Epithelial cell of esophagus (primary cell): ENCODE measurements at regions not wholly inside any gene's neighbourhood (a gene's known extent, or its start where the extent isn't known, plus 50 kb on each side); places are given as distances from the start of the nearest gene placed in this dataset.
A peak's percentile ranks its signal among the peaks of the same experiment; 100 is the strongest.
"Not testable (repeated sequence)": the region's sequence is repeated elsewhere in the genome, so short reads cannot be mapped to it uniquely, and the experiment has no call there.

Source experiments
- DNase-seq: peaks from one replicate; pipeline ENCODE4 v3.0.0; 2010; ENCODE audit warnings: low read depth
- H3K4me3 ChIP-seq: 2 replicates; pipeline ENCODE4 v1.5.1; 2011; ENCODE audit warnings: mild to moderate bottlenecking, low read length, control low read depth
- TF ChIP-seq, protein P1 (sequence below): IDR thresholded peaks from 2 replicates; pipeline ENCODE4 v1.5.1; 2011; ENCODE audit warnings: low read depth, mild to moderate bottlenecking, low read length, control low read depth, inconsistent platforms; ENCODE audit not compliant: insufficient read depth; ENCODE audit errors: missing control alignments

DNA sequence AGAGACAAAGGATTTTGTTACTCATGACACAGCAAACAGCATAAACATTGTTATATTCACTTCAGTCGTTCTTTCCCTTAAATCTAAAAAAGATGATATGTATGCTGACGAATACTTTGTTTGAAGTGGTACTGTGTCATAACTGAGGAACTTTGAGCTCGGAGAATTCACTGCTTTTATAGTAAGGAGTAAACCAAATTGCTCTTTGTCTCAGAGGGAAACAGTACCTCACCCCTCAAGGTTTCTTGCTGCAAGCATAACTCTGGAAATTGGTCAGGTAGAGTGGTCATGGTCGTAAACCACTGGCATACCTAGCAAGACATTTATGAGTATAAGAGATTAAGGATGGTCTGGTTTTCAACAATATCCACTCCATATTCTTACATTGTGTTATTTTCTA lies 160.2 kb upstream of the OR4E1 start:
- TF ChIP-seq, protein P1, sequence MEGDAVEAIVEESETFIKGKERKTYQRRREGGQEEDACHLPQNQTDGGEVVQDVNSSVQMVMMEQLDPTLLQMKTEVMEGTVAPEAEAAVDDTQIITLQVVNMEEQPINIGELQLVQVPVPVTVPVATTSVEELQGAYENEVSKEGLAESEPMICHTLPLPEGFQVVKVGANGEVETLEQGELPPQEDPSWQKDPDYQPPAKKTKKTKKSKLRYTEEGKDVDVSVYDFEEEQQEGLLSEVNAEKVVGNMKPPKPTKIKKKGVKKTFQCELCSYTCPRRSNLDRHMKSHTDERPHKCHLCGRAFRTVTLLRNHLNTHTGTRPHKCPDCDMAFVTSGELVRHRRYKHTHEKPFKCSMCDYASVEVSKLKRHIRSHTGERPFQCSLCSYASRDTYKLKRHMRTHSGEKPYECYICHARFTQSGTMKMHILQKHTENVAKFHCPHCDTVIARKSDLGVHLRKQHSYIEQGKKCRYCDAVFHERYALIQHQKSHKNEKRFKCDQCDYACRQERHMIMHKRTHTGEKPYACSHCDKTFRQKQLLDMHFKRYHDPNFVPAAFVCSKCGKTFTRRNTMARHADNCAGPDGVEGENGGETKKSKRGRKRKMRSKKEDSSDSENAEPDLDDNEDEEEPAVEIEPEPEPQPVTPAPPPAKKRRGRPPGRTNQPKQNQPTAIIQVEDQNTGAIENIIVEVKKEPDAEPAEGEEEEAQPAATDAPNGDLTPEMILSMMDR, result no peak
- DNase-seq, result no peak
- H3K4me3 ChIP-seq, result no peak overlapping the region

DNA sequence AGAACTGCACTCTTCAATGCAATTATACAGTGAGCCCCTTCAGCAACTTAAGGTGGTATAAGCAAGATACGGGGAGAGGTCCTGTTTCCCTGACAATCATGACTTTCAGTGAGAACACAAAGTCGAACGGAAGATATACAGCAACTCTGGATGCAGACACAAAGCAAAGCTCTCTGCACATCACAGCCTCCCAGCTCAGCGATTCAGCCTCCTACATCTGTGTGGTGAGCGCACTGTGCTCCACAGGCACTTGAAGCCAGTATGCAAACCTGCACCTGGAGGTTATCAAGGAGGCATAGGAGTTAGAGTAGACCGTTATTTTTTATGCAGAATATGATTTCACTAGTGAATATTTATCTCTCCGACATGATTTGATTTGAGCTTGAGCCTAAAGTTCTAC lies 152.2 kb upstream of the OR4E1 start:
- no peak overlapping the region for H3K4me3 ChIP-seq
- no peak for DNase-seq
- TF ChIP-seq, protein P1, result no peak

DNA sequence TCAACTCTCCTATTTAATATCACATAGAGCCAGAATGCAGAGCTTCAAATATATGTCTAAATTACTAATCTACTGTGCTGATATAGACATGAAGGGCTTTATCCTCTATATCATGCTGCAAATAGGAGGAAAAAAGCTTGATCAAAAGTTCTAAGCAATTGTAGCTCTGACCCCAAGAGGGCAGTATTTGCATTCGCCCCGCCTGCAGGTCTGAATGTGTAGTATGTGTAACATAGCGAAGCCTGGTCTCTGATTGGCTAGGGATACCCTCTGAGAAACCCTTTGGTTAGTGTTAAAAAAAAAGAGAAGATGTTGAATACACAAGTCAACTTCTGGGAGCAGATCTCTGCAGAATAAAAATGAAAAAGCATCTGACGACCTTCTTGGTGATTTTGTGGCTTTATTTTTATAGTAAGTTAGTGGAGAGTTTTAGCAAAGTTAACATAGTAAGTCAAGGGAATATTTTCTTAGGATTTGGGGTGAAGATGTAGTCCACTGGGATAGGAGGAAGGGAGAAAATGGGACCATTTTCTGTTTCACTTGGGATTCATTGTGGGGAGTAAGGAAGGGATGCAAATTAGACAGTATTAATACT lies 151.6 kb upstream of the OR4E1 start:
- no peak overlapping the region for H3K4me3 ChIP-seq
- TF ChIP-seq, protein P1, result peak; percentile 61
- peak; percentile 55 for DNase-seq

DNA sequence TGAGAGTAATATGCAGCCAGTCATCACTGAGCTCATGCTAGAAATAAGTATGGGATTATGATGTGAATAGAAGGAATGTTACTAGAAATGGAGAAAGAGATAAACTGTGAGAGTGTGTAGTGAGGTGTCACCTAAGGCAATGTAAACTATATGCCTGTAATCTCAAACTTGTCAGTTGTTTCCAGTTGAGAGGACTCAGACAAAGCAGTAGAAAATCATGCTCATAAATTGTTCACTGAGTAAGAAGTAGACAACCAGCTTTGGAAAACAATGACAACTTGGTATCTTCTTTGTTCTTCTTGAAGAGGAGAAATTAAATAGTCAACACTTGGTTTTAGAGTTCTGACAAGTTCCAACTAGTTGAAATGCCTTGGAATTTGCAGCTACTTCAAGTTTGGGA lies 148.5 kb upstream of the OR4E1 start:
- H3K4me3 ChIP-seq, result no peak overlapping the region
- DNase-seq, result peak; percentile 17
- TF ChIP-seq, protein P1, result no peak

DNA sequence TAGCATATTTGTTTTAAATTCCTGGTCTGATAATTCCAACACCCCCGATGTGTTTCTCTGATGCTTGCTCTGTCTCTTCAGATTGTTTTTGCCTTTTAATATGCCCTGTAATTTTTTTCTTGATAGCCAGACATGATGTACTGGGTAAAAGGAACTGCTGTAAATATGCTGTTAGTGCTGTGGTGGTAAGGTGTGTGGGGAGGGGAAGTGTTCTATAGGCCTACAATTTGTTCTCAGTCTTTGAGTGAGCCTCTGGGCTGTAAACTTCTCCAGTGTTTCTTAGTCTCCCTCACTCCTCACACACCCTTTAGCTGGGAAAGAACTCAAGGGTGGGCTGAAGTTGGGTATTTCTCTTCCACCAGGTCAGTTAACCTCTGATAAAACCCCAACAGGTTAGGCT lies 147.0 kb upstream of the OR4E1 start:
- TF ChIP-seq, protein P1, result no peak
- no peak for DNase-seq
- no peak overlapping the region for H3K4me3 ChIP-seq

DNA sequence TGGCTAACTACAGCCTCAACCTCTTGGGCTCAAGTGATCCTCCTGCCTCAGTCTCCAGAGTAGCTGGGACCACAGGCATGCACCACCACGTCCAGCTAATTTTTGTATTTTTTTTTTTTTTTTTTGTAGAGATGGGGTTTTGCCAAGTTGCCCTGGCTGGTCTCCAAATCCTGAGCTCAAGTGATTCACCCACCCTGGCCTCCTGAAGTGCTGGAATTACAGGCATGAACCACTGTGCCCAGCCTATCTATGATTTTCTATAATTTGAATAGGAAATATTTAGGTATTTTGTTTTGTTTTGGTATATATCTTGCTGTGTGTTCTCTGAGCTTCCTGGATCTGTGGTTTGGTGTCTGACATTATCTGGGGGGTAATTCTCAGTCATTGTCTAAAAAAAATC lies 146.3 kb upstream of the OR4E1 start:
- peak; percentile 57 for DNase-seq

DNA sequence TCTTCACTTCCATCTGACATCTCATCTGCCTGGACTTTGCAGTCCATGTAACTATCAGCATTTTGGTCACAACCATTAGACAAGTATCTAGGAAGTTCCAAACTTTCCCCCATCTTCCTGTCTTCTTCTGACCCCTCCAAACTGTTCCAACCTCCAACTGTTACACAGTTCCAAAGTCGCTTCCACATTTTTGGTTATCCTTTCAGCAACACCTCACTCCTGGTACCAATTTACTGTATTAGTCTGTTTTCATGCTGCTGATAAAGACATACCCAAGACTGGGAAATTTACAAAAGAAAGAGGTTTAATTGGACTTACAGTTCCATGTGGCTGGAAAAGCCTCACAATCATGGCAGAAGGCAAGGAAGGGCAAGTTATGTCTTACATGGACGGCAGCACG lies 143.4 kb upstream of the OR4E1 start:
- not testable (repeated sequence) for H3K4me3 ChIP-seq, DNase-seq

More for the DNA sequence above, 146.3 kb upstream of the OR4E1 start:
- H3K4me3 ChIP-seq, result not testable (repeated sequence)

DNA sequence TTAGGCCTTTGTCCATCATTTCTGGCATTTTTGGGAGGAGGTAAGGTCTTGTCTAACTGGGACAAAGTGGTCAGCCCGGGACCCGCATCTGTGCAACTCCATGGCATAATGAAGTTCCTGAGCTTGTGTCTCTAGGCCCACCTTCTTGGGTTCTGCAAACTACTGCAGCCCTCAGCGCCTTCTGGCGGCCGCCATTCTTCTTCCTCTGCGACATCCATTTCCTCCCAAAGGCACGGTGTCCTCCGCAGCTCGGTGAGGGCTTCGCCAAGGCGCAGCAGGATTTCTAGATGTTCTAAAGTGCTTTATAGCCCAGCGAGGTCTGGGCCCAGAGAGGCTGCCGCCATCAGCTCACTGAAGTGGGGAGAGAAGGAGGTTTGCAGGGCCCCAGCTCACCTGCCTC lies 134.4 kb upstream of the OR4E1 start:
- TF ChIP-seq, protein P1, result no peak
- H3K4me3 ChIP-seq, result no peak overlapping the region
- no peak for DNase-seq
